ENCODE measurements at regions not wholly inside any gene's neighbourhood (a gene's known extent, or its start where the extent isn't known, plus 50 kb on each side); places are given as distances from the start of the nearest gene placed in this dataset.

DNA sequence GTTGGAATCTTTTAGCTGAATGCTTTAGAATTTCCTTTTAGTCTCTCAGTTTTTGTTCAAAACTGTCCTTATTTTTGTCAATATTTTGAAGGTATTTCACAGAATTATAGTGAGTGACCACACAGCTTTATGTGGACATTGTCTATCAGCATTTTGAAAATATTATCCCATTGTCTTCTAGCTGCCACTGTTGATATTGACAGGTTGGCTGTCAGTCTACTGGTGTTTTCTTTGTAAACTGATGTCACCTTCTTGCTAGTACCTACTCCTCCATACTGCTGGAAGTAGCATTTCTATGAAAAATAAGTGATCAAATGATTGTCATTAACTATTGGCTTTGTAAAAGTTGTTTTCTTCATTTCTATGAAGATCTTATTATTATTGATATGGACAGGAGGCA is 256.8 kb downstream of the KLF12 start:
- H3K36me3 Mint-ChIP-seq: peaks cover 8% of the 10 kb centered on the region
- no peak overlapping the region for H3K4me3 Mint-ChIP-seq
- no peak overlapping the region for H3K27ac Mint-ChIP-seq
- H3K9me3 Mint-ChIP-seq: no peaks in the 10 kb centered on the region
- no peaks in the 10 kb centered on the region for H3K27me3 Mint-ChIP-seq
- TF ChIP-seq, protein P1, sequence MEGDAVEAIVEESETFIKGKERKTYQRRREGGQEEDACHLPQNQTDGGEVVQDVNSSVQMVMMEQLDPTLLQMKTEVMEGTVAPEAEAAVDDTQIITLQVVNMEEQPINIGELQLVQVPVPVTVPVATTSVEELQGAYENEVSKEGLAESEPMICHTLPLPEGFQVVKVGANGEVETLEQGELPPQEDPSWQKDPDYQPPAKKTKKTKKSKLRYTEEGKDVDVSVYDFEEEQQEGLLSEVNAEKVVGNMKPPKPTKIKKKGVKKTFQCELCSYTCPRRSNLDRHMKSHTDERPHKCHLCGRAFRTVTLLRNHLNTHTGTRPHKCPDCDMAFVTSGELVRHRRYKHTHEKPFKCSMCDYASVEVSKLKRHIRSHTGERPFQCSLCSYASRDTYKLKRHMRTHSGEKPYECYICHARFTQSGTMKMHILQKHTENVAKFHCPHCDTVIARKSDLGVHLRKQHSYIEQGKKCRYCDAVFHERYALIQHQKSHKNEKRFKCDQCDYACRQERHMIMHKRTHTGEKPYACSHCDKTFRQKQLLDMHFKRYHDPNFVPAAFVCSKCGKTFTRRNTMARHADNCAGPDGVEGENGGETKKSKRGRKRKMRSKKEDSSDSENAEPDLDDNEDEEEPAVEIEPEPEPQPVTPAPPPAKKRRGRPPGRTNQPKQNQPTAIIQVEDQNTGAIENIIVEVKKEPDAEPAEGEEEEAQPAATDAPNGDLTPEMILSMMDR (conservative IDR thresholded peaks at IDR 0.05): no peak
- no peak for DNase-seq (ENCODE audit: extremely low spot score, unreplicated experiment)
- no peaks in the 10 kb centered on the region for H3K4me1 Mint-ChIP-seq (ENCODE audit: unreplicated experiment)

DNA sequence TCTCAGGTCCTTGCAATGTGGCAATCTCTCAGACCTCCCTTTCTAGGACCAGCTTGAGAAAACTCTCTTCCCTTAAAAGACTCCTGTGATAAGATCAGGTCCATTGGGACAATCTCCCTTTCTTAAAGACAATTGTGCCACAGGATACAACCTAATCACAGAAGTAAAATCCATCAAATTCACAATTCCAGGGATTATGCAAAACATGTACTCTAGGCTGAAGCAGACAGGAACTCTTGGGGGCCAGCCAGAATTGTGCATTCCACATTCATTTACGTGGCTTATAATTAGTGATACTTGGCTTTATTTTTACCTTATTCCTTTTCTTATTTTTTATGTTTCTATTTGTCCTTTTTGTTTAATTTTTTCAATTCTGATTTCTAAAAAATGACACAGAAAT is 257.9 kb downstream of the KLF12 start:
- Mint-ChIP-seq H3K4me3 (no peak overlapping the region), H3K27me3 (no peaks in the 10 kb centered on the region), H3K36me3 (peaks cover 8% of the 10 kb centered on the region), H3K9me3 (no peaks in the 10 kb centered on the region), H3K27ac (no peak overlapping the region), H3K4me1 (ENCODE audit: unreplicated experiment) (peaks cover 4% of the 10 kb centered on the region)
- no peak for DNase-seq (ENCODE audit: extremely low spot score, unreplicated experiment)
- TF ChIP-seq, protein P1 (conservative IDR thresholded peaks at IDR 0.05): no peak

DNA sequence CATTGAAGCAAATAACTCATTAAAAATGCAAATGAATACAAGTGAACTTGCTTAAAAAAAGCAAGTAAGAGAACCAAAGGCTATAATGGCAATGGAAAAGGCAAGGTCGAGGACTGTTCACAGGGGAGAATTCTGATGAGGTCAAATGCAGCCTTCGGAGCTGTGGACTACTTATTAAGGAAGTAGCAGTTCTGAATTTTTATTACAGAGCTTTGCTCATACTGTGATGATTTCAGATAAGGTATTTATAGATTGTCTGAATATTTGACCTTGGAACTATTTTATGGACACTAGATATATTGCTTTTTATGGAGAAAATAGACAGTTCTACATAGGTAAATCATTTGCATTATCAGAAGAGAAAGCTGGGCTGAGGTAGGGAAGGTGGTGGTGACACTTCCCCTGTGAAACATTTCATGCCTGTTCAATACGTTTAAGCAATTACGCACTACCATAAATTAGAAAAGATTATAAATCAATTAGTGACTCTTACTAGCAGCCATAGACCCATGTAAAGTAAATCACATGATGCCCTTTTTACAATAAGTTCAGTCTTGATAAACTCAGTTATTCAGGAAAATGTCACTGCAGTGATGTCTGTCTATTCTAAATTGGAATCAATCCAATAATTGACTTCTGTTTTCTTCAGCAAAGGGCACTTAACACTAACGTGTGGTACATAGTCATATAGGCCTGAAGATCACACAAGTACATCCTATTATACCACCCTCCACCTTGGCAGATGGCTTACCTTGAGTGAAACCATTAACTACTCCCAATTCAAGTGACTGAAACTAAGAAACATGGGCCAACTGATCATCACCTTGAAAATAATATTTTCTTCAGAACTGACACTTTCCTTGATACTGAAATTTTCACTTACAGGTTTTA is 260.0 kb downstream of the KLF12 start:
- Mint-ChIP-seq H3K4me1 (ENCODE audit: unreplicated experiment) (peaks cover 20% of the 10 kb centered on the region), H3K9me3 (no peaks in the 10 kb centered on the region), H3K36me3 (peaks cover 8% of the 10 kb centered on the region), H3K4me3 (no peak overlapping the region), H3K27me3 (no peaks in the 10 kb centered on the region), H3K27ac (no peak overlapping the region)
- TF ChIP-seq, protein P1 (conservative IDR thresholded peaks at IDR 0.05): no peak
- no peak for DNase-seq (ENCODE audit: extremely low spot score, unreplicated experiment)

DNA sequence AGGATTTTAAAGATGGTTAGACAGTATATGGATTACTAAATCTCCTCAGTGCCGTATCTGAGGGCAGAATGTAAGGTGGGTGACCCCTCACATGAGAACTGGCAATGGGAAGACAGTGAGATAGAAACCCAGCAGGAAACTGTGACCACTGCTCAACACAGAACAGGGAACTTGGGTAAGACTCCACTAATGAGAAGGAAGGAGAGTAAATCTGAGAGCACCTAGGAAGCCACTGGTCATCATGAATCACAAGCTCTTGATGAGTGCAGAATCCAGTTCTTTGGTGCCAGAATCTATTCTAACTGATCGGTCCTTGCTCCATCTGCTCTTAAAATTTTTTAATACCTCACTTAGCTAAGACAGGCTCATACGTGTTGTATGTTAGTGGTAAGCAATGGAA is 261.8 kb downstream of the KLF12 start:
- H3K4me1 Mint-ChIP-seq (ENCODE audit: unreplicated experiment): peaks cover 20% of the 10 kb centered on the region
- no peak for DNase-seq (ENCODE audit: extremely low spot score, unreplicated experiment)
- no peaks in the 10 kb centered on the region for H3K9me3 Mint-ChIP-seq
- no peaks in the 10 kb centered on the region for H3K27me3 Mint-ChIP-seq
- no peak overlapping the region for H3K27ac Mint-ChIP-seq
- no peak overlapping the region for H3K4me3 Mint-ChIP-seq
- H3K36me3 Mint-ChIP-seq: peaks cover 6% of the 10 kb centered on the region
- TF ChIP-seq, protein P1 (conservative IDR thresholded peaks at IDR 0.05): no peak

DNA sequence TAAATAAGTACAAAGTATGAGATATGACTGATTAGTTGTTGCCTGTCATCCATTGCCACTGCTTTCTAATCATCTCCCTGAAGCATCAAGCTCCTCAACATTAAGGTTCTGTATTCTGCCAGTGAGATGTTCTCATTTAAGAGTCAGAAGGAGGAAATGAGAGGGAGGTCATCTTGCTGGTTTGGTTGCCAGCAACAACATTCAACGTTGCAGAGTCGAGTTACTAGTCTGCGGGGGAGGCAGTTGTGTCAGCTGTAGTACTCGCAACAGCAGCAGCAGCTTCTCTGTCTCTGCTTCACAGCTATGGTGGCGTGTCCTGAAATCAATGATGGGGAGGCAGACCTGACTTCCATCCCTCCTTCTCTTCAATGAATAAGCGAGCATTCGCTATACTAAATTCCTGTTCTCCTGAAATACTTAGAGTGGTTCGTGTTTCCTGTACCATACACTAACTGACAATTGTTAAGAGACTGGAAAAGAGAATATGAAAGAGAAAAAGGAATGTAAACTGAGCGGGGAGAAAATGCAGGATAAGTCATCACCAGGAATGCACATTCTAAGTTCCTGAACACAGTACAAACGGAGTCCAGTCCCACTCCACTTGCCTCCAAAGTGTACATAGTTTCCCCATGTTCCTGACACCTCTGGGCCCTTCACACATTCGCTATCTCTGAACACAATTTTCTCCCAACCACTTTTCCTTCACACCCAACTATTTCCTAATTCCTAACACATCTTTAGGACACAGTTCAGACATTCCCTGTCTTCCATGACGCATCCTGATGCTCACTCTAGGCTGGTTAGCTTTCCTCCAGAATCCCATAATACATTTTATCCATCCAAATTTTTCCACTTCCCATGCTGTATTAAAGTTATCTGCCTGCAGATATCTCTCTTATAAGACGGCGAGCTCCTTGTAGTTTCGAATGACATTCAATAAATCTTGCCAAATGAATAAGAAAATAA is 263.0 kb downstream of the KLF12 start:
- no peak overlapping the region for H3K27ac Mint-ChIP-seq
- peaks cover 20% of the 10 kb centered on the region for H3K4me1 Mint-ChIP-seq (ENCODE audit: unreplicated experiment)
- H3K9me3 Mint-ChIP-seq: no peaks in the 10 kb centered on the region
- no peaks in the 10 kb centered on the region for H3K27me3 Mint-ChIP-seq
- peaks cover 9% of the 10 kb centered on the region for H3K36me3 Mint-ChIP-seq
- TF ChIP-seq, protein P1 (conservative IDR thresholded peaks at IDR 0.05): no peak
- no peak for DNase-seq (ENCODE audit: extremely low spot score, unreplicated experiment)
- H3K4me3 Mint-ChIP-seq: no peak overlapping the region

All from type B pancreatic cell (in vitro differentiated cells).